HG03045 (cell line): ENCODE measurements at regions not wholly inside any gene's neighbourhood (a gene's known extent, or its start where the extent isn't known, plus 50 kb on each side); places are given as distances from the start of the nearest gene placed in this dataset.

Experiments used
- ATAC-seq: cut with Tn5 transposase; IDR thresholded peaks from one replicate; pipeline ENCODE4 v1.9.1; 2021; ENCODE audit warnings: mild to moderate bottlenecking, moderate library complexity; ENCODE audit not compliant: unreplicated experiment

GRCh38 chr2:42927334-42928160 is 135.2 kb upstream of the HAAO start:
- ATAC-seq, result no peak

GRCh38 chr2:42926434-42927333 is 134.3 kb upstream of the HAAO start:
- ATAC-seq, result no peak

- no peak for ATAC-seq
Measured at GRCh38 chr2:42925742-42926433, 133.5 kb upstream of the HAAO start.

GRCh38 chr2:42924418-42924886 is 132.1 kb upstream of the HAAO start:
- no peak for ATAC-seq

- no peak for ATAC-seq
Measured at GRCh38 chr2:42923580-42924417, 131.4 kb upstream of the HAAO start.

- no peak for ATAC-seq
Measured at GRCh38 chr2:42922790-42923579, 130.6 kb upstream of the HAAO start.

GRCh38 chr2:42922293-42922692 is 129.9 kb upstream of the HAAO start:
- no peak for ATAC-seq

GRCh38 chr2:42921721-42922120 is 129.3 kb upstream of the HAAO start:
- ATAC-seq, result no peak

- ATAC-seq, result no peak
Measured at GRCh38 chr2:42921147-42921520, 128.8 kb upstream of the HAAO start.

- ATAC-seq, result no peak
Measured at GRCh38 chr2:42920446-42921146, 128.2 kb upstream of the HAAO start.

- no peak for ATAC-seq
Measured at GRCh38 chr2:42918671-42919318, 126.4 kb upstream of the HAAO start.

- ATAC-seq, result no peak
Measured at GRCh38 chr2:42918041-42918440, 125.7 kb upstream of the HAAO start.

GRCh38 chr2:42917425-42917927 is 125.1 kb upstream of the HAAO start:
- ATAC-seq, result no peak

GRCh38 chr2:42916324-42916723 is 123.9 kb upstream of the HAAO start:
- ATAC-seq, result no peak

GRCh38 chr2:42914860-42915259 is 122.5 kb upstream of the HAAO start:
- ATAC-seq, result no peak

- ATAC-seq, result no peak
Measured at GRCh38 chr2:42914314-42914713, 121.9 kb upstream of the HAAO start.

GRCh38 chr2:42913280-42913878 is 121.0 kb upstream of the HAAO start:
- ATAC-seq, result no peak
